Right lobe of liver (tissue), 6 donors: ENCODE measurements at regions not wholly inside any gene's neighbourhood (a gene's known extent, or its start where the extent isn't known, plus 50 kb on each side); places are given as distances from the start of the nearest gene placed in this dataset.

Experiments used
- ATAC-seq, 4 donors: fragments of 200-7000 bp; cut with Tn5 transposase; one replicate each; pipeline ENCODE4 v1.9.1; 2020; ENCODE audit warnings: mild to moderate bottlenecking in 4 of 4, moderate library complexity in 4 of 4
- DNase-seq, 3 donors: peaks; one replicate each; pipeline ENCODE4 v3.0.0-alpha.2; 2020
- H3K27ac ChIP-seq, 3 donors: fragments of 200-600 bp; one replicate each; pipeline ENCODE4 v1.8.0; 2022
- H3K27me3 ChIP-seq, 2 donors: fragments of 200-600 bp; one replicate each; pipeline ENCODE4 v1.8.0; 2022
- H3K36me3 ChIP-seq, 4 donors: fragments of 200-600 bp; sonication (generic) in 1 of 4; one replicate each; pipeline versions ENCODE4 v1.5.1 to v1.8.0; 2017 to 2022; ENCODE audit warnings: control low read depth in 1 of 4
- H3K4me1 ChIP-seq, 4 donors: fragments of 200-600 bp; sonication (generic) in 1 of 4; one replicate each; pipeline versions ENCODE4 v1.5.1 to v1.8.0; 2017 to 2022; ENCODE audit warnings: control low read depth in 1 of 4
- H3K4me3 ChIP-seq, 3 donors: fragments of 200-600 bp; one replicate each; pipeline ENCODE4 v1.8.0; 2022
- H3K9me3 ChIP-seq, 4 donors: fragments of 200-600 bp; sonication (generic) in 1 of 4; one replicate each; pipeline versions ENCODE4 v1.5.1 to v1.8.0; 2017 to 2022; ENCODE audit warnings: control low read depth in 1 of 4
- CTCF ChIP-seq, 4 donors: fragments of 200-600 bp in 3 of 4; fragments of 450-650 bp in 1 of 4; IDR thresholded peaks; one replicate each; pipeline versions ENCODE4 v1.5.1 to v1.8.0; 2016 to 2022; ENCODE audit warnings: antibody characterized with exemption in 4 of 4, mild to moderate bottlenecking in 2 of 4
- POLR2A ChIP-seq: fragments of 450-650 bp; IDR thresholded peaks from one replicate; pipeline ENCODE4 v1.6.1; 2017; ENCODE audit warnings: antibody characterized with exemption, mild to moderate bottlenecking
- WGBS: methylation state at CpG from one replicate; pipeline ENCODE4 v1.1.6; 2018; ENCODE audit warnings: low coverage, low lambda C conversion rate; ENCODE audit not compliant: insufficient coverage; ENCODE audit errors: missing lambda C conversion rate; 5-methylcytosine and 5-hydroxymethylcytosine counted together
- intact Hi-C, 2 donors: fragments of 100-400 bp; cut with DNase I; formaldehyde crosslinking; loops; one replicate each; pipeline versions ENCODE4 v1.11.2 to v1.14.1; 2022
- donor health status: DM: no; HTN: yes; CAD: no.
- donor health status: DM: no; HTN: no; CAD: no.
- donor health status: DM: no; HTN: no; CAD: no.
- donor health status: DM: no; HTN: yes; CAD: no.
- donor health status: DM: no; HTN: yes; CAD: no.

- H3K4me3 ChIP-seq, result no peak overlapping the region
Measured at GRCh38 chr5:2224689-2225088, 342.0 kb upstream of the IRX4 start.

GRCh38 chr5:2223303-2223702, 340.6 kb upstream of the IRX4 start:
- Histone ChIP-seq H3K4me1 (no peaks in the 10 kb centered on the region), H3K9me3 (no peaks in the 10 kb centered on the region), H3K4me3 (no peak overlapping the region), H3K36me3 (no peaks in the 10 kb centered on the region), H3K27ac (no peak overlapping the region), H3K27me3 (no peaks in the 10 kb centered on the region)
- ATAC-seq (no peak), DNase-seq (no peak)
- intact Hi-C loops, result no loop called here
- TF ChIP-seq POLR2A, result no peak
- no peak for TF ChIP-seq CTCF (IDR thresholded peaks at IDR 0.05)
- WGBS, result 66% methylated on average over 7 of the region's 15 CpGs

More at GRCh38 chr5:2224689-2225088, 342.0 kb upstream of the IRX4 start:
- no peaks in the 10 kb centered on the region for H3K9me3 ChIP-seq
- intact Hi-C loops, result no loop called here
- DNase-seq, result no peak
- TF ChIP-seq CTCF (IDR thresholded peaks at IDR 0.05) (no peak), POLR2A (no peak)
- no peaks in the 10 kb centered on the region for H3K27me3 ChIP-seq
- H3K4me1 ChIP-seq, result no peaks in the 10 kb centered on the region
- no peak overlapping the region for H3K27ac ChIP-seq
- no peaks in the 10 kb centered on the region for H3K36me3 ChIP-seq
- ATAC-seq, result no peak
- 75% methylated on average over 8 of the region's 13 CpGs for WGBS

- ATAC-seq, result no peak
- 62% methylated on average over 17 of the region's 18 CpGs for WGBS
- intact Hi-C loops, result no loop called here
- Histone ChIP-seq H3K36me3 (no peaks in the 10 kb centered on the region), H3K9me3 (no peaks in the 10 kb centered on the region), H3K4me3 (no peak overlapping the region), H3K4me1 (no peaks in the 10 kb centered on the region), H3K27ac (no peak overlapping the region), H3K27me3 (no peaks in the 10 kb centered on the region)
- no peak for DNase-seq
- TF ChIP-seq POLR2A (no peak), CTCF (IDR thresholded peaks at IDR 0.05) (no peak)
Measured at GRCh38 chr5:2222246-2222992, 339.7 kb upstream of the IRX4 start.

- no peaks in the 10 kb centered on the region for H3K36me3 ChIP-seq
- DNase-seq (no peak), ATAC-seq (no peak)
- intact Hi-C loops, result no loop called here
- H3K4me1 ChIP-seq, result no peaks in the 10 kb centered on the region
- H3K9me3 ChIP-seq, result no peaks in the 10 kb centered on the region
- H3K4me3 ChIP-seq, result no peak overlapping the region
- H3K27ac ChIP-seq, result no peak overlapping the region
- WGBS, result 67% methylated on average over 1 of the region's 5 CpGs
- H3K27me3 ChIP-seq, result no peaks in the 10 kb centered on the region
- TF ChIP-seq CTCF (IDR thresholded peaks at IDR 0.05), result no peak
- TF ChIP-seq POLR2A, result no peak
Measured at GRCh38 chr5:2221450-2221849, 338.7 kb upstream of the IRX4 start.
